Gastroesophageal sphincter (tissue), 4 donors: ENCODE measurements at regions not wholly inside any gene's neighbourhood (a gene's known extent, or its start where the extent isn't known, plus 50 kb on each side); places are given as distances from the start of the nearest gene placed in this dataset.

Experiments used
- ATAC-seq: fragments of 150-250 bp; one replicate; pipeline ENCODE4 v1.9.1; 2016; ENCODE audit warnings: mild to moderate bottlenecking, moderate library complexity
- H3K27ac ChIP-seq, 4 donors: fragments of 200-600 bp; sonication (generic) in 3 of 4; 1 replicate in 3 of 4; 2 replicates in 1 of 4; pipeline ENCODE4 v1.5.1; 2016 to 2019
- H3K27me3 ChIP-seq: fragments of 200-600 bp; sonication (generic); one replicate; pipeline ENCODE4 v1.5.1; 2019
- H3K36me3 ChIP-seq, 2 donors: fragments of 200-600 bp; sonication (generic); one replicate each; pipeline ENCODE4 v1.5.1; 2019; ENCODE audit warnings: control low read depth in 1 of 2
- H3K4me1 ChIP-seq, 3 donors: fragments of 200-600 bp; sonication (generic); 1 replicate in 2 of 3; 2 replicates in 1 of 3; pipeline ENCODE4 v1.5.1; 2016 to 2019; ENCODE audit warnings: control low read depth in 2 of 3
- H3K4me3 ChIP-seq, 2 donors: fragments of 200-600 bp; sonication (generic); one replicate each; pipeline ENCODE4 v1.5.1; 2019; ENCODE audit warnings: mild to moderate bottlenecking in 1 of 2, moderate library complexity in 1 of 2
- H3K9me3 ChIP-seq, 3 donors: fragments of 200-600 bp; sonication (generic); one replicate each; pipeline ENCODE4 v1.5.1; 2017 to 2019; ENCODE audit warnings: control low read depth in 2 of 3
- EP300 ChIP-seq: sonication (generic); formaldehyde crosslinking; IDR thresholded peaks from one replicate; pipeline ENCODE4 v1.6.1; 2017; ENCODE audit warnings: antibody characterized with exemption, mild to moderate bottlenecking
- POLR2A ChIP-seq, 2 donors: fragments of 450-650 bp; IDR thresholded peaks; one replicate each; pipeline ENCODE4 v1.6.1; 2017; ENCODE audit warnings: antibody characterized with exemption in 2 of 2, mild to moderate bottlenecking in 2 of 2, moderate library complexity in 1 of 2
- POLR2AphosphoS5 ChIP-seq: sonication (generic); formaldehyde crosslinking; IDR thresholded peaks from one replicate; pipeline ENCODE4 v1.6.1; 2017; ENCODE audit warnings: antibody characterized with exemption
- WGBS, 2 donors: methylation state at CpG; one replicate each; pipeline ENCODE4 v1.1.5; 2018; ENCODE audit warnings: low coverage in 1 of 2; 5-methylcytosine and 5-hydroxymethylcytosine counted together
- TF ChIP-seq, protein P1 (sequence below), 4 experiments: fragments of 200-600 bp in 2 of 4; fragments of 450-650 bp in 2 of 4; sonication (generic) in 1 of 4; IDR thresholded peaks; one replicate each; pipeline ENCODE4 v1.5.1; 2017 to 2019; ENCODE audit warnings: antibody characterized with exemption in 4 of 4, mild to moderate bottlenecking in 2 of 4, moderate library complexity in 2 of 4

DNA sequence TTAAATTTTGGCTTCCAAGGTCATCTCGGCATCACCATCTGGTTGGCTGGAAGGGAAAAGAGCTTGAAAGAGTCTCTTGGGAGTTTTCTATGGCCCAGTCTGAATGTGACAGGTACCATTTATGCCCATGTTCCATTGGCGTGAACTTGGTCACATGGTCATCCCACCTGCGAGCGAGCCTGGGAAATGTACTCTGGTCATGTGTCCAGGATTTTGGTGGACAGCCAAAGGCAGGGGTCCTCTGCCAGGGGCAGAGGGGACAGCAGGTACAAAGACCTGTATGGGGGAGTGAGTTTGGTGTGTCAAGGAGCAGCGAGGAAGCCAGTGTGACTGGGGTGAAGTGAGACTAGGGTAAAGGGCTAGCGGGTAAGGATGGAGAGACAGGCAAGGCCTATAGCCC is 112.6 kb downstream of the CDC5L start:
- Histone ChIP-seq H3K27ac (no peak overlapping the region), H3K4me3 (no peak overlapping the region), H3K9me3 (peaks cover 0 to 12% (median 0%) of the 10 kb centered on the region in 3 donors), H3K36me3 (no peaks in the 10 kb centered on the region), H3K4me1 (peaks cover 0 to 7% (median 0%) of the 10 kb centered on the region in 3 donors), H3K27me3 (peaks cover 12% of the 10 kb centered on the region)
- no peak for ATAC-seq
- TF ChIP-seq EP300 (no peak), POLR2AphosphoS5 (no peak), POLR2A (IDR thresholded peaks at IDR 0.05) (no peak)
- TF ChIP-seq, protein P1, sequence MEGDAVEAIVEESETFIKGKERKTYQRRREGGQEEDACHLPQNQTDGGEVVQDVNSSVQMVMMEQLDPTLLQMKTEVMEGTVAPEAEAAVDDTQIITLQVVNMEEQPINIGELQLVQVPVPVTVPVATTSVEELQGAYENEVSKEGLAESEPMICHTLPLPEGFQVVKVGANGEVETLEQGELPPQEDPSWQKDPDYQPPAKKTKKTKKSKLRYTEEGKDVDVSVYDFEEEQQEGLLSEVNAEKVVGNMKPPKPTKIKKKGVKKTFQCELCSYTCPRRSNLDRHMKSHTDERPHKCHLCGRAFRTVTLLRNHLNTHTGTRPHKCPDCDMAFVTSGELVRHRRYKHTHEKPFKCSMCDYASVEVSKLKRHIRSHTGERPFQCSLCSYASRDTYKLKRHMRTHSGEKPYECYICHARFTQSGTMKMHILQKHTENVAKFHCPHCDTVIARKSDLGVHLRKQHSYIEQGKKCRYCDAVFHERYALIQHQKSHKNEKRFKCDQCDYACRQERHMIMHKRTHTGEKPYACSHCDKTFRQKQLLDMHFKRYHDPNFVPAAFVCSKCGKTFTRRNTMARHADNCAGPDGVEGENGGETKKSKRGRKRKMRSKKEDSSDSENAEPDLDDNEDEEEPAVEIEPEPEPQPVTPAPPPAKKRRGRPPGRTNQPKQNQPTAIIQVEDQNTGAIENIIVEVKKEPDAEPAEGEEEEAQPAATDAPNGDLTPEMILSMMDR (IDR thresholded peaks at IDR 0.05), result no peak
- WGBS, 2 donors, result 86 to 100% methylated on average over 3 to 4 of the region's 6 CpGs

DNA sequence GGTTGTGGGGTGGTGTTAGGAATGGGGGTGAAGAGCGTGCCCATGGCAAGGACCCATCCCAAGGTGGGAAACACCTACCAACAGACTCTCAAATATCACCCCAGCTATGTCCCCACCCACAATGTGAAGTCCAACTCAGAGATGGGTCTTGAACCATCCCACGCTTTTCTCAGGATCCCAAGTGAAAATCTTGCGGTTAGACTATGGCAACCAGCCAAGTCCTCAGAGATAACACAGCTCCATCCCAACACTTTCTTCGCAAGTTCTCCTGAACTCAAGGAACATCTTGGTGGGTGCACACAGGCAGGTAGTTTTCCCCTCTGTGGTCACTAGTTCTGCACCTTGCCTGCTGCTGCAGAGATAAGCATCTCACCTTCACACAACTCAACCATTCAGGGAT is 116.0 kb downstream of the CDC5L start:
- TF ChIP-seq EP300 (no peak), POLR2AphosphoS5 (no peak)
- TF ChIP-seq, protein P1 (IDR thresholded peaks at IDR 0.05), result no peak
- H3K9me3 ChIP-seq, result peaks cover 0 to 12% (median 0%) of the 10 kb centered on the region in 3 donors
- H3K4me3 ChIP-seq, result no peak overlapping the region
- H3K36me3 ChIP-seq, result no peaks in the 10 kb centered on the region
- H3K27ac ChIP-seq, result no peak overlapping the region
- no CpG with 5 or more reads among the region's 4 CpGs for WGBS, 2 donors
- H3K4me1 ChIP-seq, result peaks cover 0 to 10% (median 0%) of the 10 kb centered on the region in 3 donors
- no peak for ATAC-seq
- H3K27me3 ChIP-seq, result no peaks in the 10 kb centered on the region

DNA sequence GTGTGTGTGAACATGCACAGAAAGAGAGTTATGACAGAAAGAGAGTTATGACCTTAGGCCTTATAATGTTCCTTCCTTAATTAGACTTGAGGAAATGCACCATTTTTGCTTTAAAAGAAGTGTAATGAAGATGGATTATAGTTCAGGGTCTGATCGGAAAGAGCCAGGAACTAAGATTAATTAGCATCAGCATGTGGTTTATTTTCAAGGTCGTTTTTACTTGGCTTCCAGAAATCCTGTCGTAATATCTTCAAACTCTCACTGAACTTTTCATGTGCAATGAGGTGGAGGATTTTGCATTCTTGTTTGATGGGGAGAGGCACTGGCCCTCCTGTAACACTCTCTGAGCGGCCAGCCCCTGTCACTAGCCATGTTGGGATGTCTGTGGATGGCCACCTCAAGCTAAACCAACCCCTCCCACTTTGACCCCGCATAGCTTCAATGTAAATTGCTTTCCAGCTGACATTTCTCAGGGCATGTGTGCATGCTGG is 116.8 kb downstream of the CDC5L start:
- 6 to 13% methylated on average over 3 to 5 of the region's 5 CpGs for WGBS, 2 donors
- Histone ChIP-seq H3K27ac (no peak overlapping the region), H3K27me3 (no peaks in the 10 kb centered on the region), H3K4me1 (peaks cover 0 to 10% (median 0%) of the 10 kb centered on the region in 3 donors), H3K4me3 (no peak overlapping the region), H3K9me3 (peaks cover 0 to 12% (median 0%) of the 10 kb centered on the region in 3 donors), H3K36me3 (no peaks in the 10 kb centered on the region)
- ATAC-seq, result peak; percentile 41
- peak; percentile 45 for TF ChIP-seq POLR2AphosphoS5
- no peak for TF ChIP-seq EP300
- TF ChIP-seq POLR2A (IDR thresholded peaks at IDR 0.05), result no peak
- TF ChIP-seq, protein P1 (IDR thresholded peaks at IDR 0.05), result no peak

DNA sequence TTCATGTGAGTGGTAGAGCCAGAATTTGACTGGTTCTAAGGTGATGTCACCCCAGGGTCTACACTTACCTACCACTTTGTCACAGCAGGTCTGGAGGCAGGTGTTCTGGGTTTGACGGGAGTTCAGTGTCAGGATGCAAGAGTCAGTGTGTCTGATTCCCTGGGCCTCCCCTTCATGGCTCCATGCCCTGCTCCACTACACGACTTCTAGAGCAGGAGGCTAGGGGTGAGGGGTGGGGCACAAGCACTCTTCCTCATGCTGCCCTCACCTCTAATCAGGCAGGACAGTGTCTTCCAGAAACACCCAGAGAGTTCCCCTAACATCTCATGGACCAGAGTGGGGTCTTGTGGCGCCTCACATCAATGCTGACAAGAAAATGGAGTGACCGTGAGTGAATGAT is 118.2 kb downstream of the CDC5L start:
- Histone ChIP-seq H3K9me3 (peaks cover 0 to 9% (median 0%) of the 10 kb centered on the region in 3 donors), H3K36me3 (no peaks in the 10 kb centered on the region), H3K4me3 (no peak overlapping the region), H3K27me3 (no peaks in the 10 kb centered on the region), H3K4me1 (peaks cover 0 to 10% (median 0%) of the 10 kb centered on the region in 3 donors), H3K27ac (no peak overlapping the region)
- TF ChIP-seq EP300, result no peak
- TF ChIP-seq, protein P1 (IDR thresholded peaks at IDR 0.05), result no peak
- no peak for TF ChIP-seq POLR2AphosphoS5
- TF ChIP-seq POLR2A (IDR thresholded peaks at IDR 0.05), result no peak
- 100% methylated on average over 1 to 3 of the region's 4 CpGs for WGBS, 2 donors
- no peak for ATAC-seq

DNA sequence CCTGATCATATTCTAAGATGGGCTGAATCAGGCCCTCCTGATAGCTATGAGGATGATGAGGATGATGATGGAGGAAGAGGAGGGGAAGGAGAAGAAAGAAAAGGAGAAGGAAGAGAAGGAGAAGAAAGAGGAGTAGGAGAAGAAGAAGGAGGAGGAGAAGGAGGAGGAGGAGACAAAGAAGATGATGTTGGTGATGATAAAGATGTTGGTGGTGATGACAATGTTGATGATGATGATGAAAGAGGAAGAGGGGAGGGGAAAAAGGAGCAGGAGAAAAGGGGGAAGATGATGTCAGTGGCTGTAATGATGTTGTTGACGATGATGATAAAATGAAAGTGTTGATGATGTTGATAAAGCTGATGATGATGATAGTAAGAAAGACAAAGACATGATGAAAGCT is 119.5 kb downstream of the CDC5L start:
- Histone ChIP-seq H3K4me3 (no peak overlapping the region), H3K36me3 (no peaks in the 10 kb centered on the region), H3K27me3 (no peaks in the 10 kb centered on the region), H3K27ac (no peak overlapping the region), H3K4me1 (peaks cover 0 to 10% (median 0%) of the 10 kb centered on the region in 3 donors), H3K9me3 (no peaks in the 10 kb centered on the region)
- 92 to 93% methylated on average over 1 of the region's 1 CpG for WGBS, 2 donors
- ATAC-seq, result no peak
- TF ChIP-seq EP300 (no peak), POLR2AphosphoS5 (no peak), POLR2A (IDR thresholded peaks at IDR 0.05) (no peak)
- TF ChIP-seq, protein P1 (IDR thresholded peaks at IDR 0.05), result no peak
